ENCODE measurements at regions not wholly inside any gene's neighbourhood (a gene's known extent, or its start where the extent isn't known, plus 50 kb on each side); places are given as distances from the start of the nearest gene placed in this dataset.

GRCh38 chr4:122234686-122235085 is 82.6 kb downstream of the BLTP1 start:
- Histone ChIP-seq H3K36me3 (ENCODE audit: insufficient read depth, low read length) (peaks cover 19% of the 10 kb centered on the region), H3K27ac (ENCODE audit: low read length) (no peak overlapping the region), H3K4me3 (ENCODE audit: low read depth in 1 of 2, low read length in 2 of 2) (no peak overlapping the region), H3K4me2 (ENCODE audit: insufficient read depth, low read length) (no peak overlapping the region), H3K9ac (ENCODE audit: low read depth, low read length) (no peak overlapping the region), H3K4me1 (ENCODE audit: insufficient read depth, low read length) (no peaks in the 10 kb centered on the region), H4K20me1 (ENCODE audit: insufficient read depth, low read length) (no peaks in the 10 kb centered on the region), H3K9me3 (ENCODE audit: insufficient read depth, low read length, severe bottlenecking) (no peaks in the 10 kb centered on the region), H3K27me3 (ENCODE audit: insufficient read depth, low read length, poor library complexity) (no peaks in the 10 kb centered on the region), H3K79me2 (ENCODE audit: insufficient read depth, low read length) (no peaks in the 10 kb centered on the region), H2AFZ (ENCODE audit: low read depth, low read length) (no peak overlapping the region)
- DNase-seq (no peak), ATAC-seq (ENCODE audit: insufficient read depth, low read depth) (no peak)
- TF ChIP-seq CTCF (IDR thresholded peaks at IDR 0.05; ENCODE audit: borderline replicate concordance, extremely low read depth, low read length, poor library complexity, severe bottlenecking), result no peak

- no peak overlapping the region for H2AFZ ChIP-seq (ENCODE audit: low read depth, low read length)
These were observed 91.7 kb downstream of the BLTP1 start for GRCh38 chr4:122243785-122244184.

GRCh38 chr4:122244764-122245163 is 92.6 kb downstream of the BLTP1 start:
- Histone ChIP-seq H3K27ac (ENCODE audit: low read length) (no peak overlapping the region), H3K4me3 (ENCODE audit: low read depth in 1 of 2, low read length in 2 of 2) (no peak overlapping the region), H3K27me3 (ENCODE audit: insufficient read depth, low read length, poor library complexity) (no peaks in the 10 kb centered on the region), H3K9ac (ENCODE audit: low read depth, low read length) (no peak overlapping the region), H3K4me1 (ENCODE audit: insufficient read depth, low read length) (no peaks in the 10 kb centered on the region), H3K79me2 (ENCODE audit: insufficient read depth, low read length) (no peaks in the 10 kb centered on the region), H2AFZ (ENCODE audit: low read depth, low read length) (no peak overlapping the region), H3K4me2 (ENCODE audit: insufficient read depth, low read length) (no peak overlapping the region), H3K36me3 (ENCODE audit: insufficient read depth, low read length) (peaks cover 32% of the 10 kb centered on the region), H4K20me1 (ENCODE audit: insufficient read depth, low read length) (no peaks in the 10 kb centered on the region), H3K9me3 (ENCODE audit: insufficient read depth, low read length, severe bottlenecking) (no peaks in the 10 kb centered on the region)
- TF ChIP-seq CTCF (IDR thresholded peaks at IDR 0.05; ENCODE audit: borderline replicate concordance, extremely low read depth, low read length, poor library complexity, severe bottlenecking) (no peak), EZH2 (IDR thresholded peaks at IDR 0.05; ENCODE audit: borderline replicate concordance, low read depth, low read length, severe bottlenecking) (no peak)
- ATAC-seq (ENCODE audit: insufficient read depth, low read depth) (no peak), DNase-seq (no peak)

More at GRCh38 chr4:122243785-122244184, 91.7 kb downstream of the BLTP1 start:
- Histone ChIP-seq H3K27me3 (ENCODE audit: insufficient read depth, low read length, poor library complexity) (no peaks in the 10 kb centered on the region), H3K79me2 (ENCODE audit: insufficient read depth, low read length) (no peaks in the 10 kb centered on the region), H3K9me3 (ENCODE audit: insufficient read depth, low read length, severe bottlenecking) (no peaks in the 10 kb centered on the region), H3K4me2 (ENCODE audit: insufficient read depth, low read length) (no peak overlapping the region), H3K27ac (ENCODE audit: low read length) (no peak overlapping the region), H3K4me1 (ENCODE audit: insufficient read depth, low read length) (no peaks in the 10 kb centered on the region), H4K20me1 (ENCODE audit: insufficient read depth, low read length) (no peaks in the 10 kb centered on the region), H3K9ac (ENCODE audit: low read depth, low read length) (no peak overlapping the region), H3K36me3 (ENCODE audit: insufficient read depth, low read length) (peaks cover 31% of the 10 kb centered on the region), H3K4me3 (ENCODE audit: low read depth in 1 of 2, low read length in 2 of 2) (no peak overlapping the region)
- ATAC-seq (ENCODE audit: insufficient read depth, low read depth) (no peak), DNase-seq (no peak)
- TF ChIP-seq CTCF (IDR thresholded peaks at IDR 0.05; ENCODE audit: borderline replicate concordance, extremely low read depth, low read length, poor library complexity, severe bottlenecking) (no peak), EZH2 (IDR thresholded peaks at IDR 0.05; ENCODE audit: borderline replicate concordance, low read depth, low read length, severe bottlenecking) (no peak)

GRCh38 chr4:122246551-122246950 is 94.4 kb downstream of the BLTP1 start:
- no peaks in the 10 kb centered on the region for H3K79me2 ChIP-seq (ENCODE audit: insufficient read depth, low read length)
- DNase-seq (no peak), ATAC-seq (ENCODE audit: insufficient read depth, low read depth) (no peak)
- TF ChIP-seq EZH2 (IDR thresholded peaks at IDR 0.05; ENCODE audit: borderline replicate concordance, low read depth, low read length, severe bottlenecking), result no peak
- TF ChIP-seq CTCF (IDR thresholded peaks at IDR 0.05; ENCODE audit: borderline replicate concordance, extremely low read depth, low read length, poor library complexity, severe bottlenecking), result no peak
- no peaks in the 10 kb centered on the region for H3K9me3 ChIP-seq (ENCODE audit: insufficient read depth, low read length, severe bottlenecking)
- H3K9ac ChIP-seq (ENCODE audit: low read depth, low read length), result no peak overlapping the region
- no peak overlapping the region for H3K4me2 ChIP-seq (ENCODE audit: insufficient read depth, low read length)
- no peaks in the 10 kb centered on the region for H3K27me3 ChIP-seq (ENCODE audit: insufficient read depth, low read length, poor library complexity)
- H3K4me1 ChIP-seq (ENCODE audit: insufficient read depth, low read length), result no peaks in the 10 kb centered on the region
- no peak overlapping the region for H3K27ac ChIP-seq (ENCODE audit: low read length)
- H3K36me3 ChIP-seq (ENCODE audit: insufficient read depth, low read length), result peaks cover 46% of the 10 kb centered on the region
- H3K4me3 ChIP-seq (ENCODE audit: low read depth in 1 of 2, low read length in 2 of 2), result no peak overlapping the region
- no peaks in the 10 kb centered on the region for H4K20me1 ChIP-seq (ENCODE audit: insufficient read depth, low read length)
- H2AFZ ChIP-seq (ENCODE audit: low read depth, low read length), result no peak overlapping the region

Measured in DND-41 (cell line).